Stimulated activated CD8-positive, alpha-beta memory T cell treated with anti-CD3 and anti-CD28 coated beads, Interleukin-4, amount 100 ng/mL, for 24 hours (primary cell): ENCODE measurements at regions not wholly inside any gene's neighbourhood (a gene's known extent, or its start where the extent isn't known, plus 50 kb on each side); places are given as distances from the start of the nearest gene placed in this dataset.

Experiments used
- DNase-seq: peaks from one replicate; pipeline ENCODE4 v3.0.0-alpha.2; 2020; ENCODE audit warnings: low read depth

- no peak for DNase-seq
These were observed 1053.0 kb downstream of the TUSC7 start for GRCh38 chr3:117762621-117763037.

- DNase-seq: no peak
These were observed 1054.0 kb downstream of the TUSC7 start for GRCh38 chr3:117763561-117763960.

DNA sequence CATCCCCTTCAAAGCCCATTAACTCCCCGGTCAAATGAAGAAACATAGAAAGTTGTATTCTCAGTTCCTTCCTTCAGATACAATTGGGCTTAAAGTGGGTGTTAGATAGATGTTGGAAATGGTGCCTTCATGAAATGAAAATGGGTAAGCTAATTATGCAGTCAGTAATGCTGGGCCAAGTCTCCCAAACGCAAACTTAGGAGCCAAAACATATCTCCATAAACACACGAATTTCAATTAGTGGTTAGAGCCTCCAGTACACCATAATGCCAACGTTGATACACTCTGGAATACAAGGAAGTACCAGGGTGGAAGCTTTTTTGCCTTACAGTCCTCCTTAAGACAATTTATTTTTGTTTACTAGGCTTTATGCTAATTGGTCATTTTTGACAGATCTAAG is 1059.0 kb downstream of the TUSC7 start:
- DNase-seq: no peak

- no peak for DNase-seq
These were observed 1064.6 kb downstream of the TUSC7 start for GRCh38 chr3:117774130-117774529.

DNA sequence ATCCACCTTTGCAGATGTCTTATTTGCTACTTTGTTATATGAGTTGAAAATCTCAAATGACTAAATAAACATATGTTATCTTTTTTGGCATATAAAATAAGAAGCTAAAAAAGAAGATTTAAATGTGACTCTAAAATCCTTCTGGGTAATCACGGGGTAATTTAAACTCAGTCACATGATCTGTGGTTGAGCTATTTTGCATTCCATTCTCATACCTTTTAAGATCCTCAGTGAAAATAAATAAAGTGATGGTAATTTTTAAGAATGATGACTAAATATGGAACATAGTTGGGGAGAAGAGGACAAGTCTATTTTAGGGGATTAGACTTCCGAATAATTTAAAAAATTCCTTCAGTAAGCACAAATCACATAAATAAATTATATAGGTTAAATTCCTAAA is 1076.8 kb downstream of the TUSC7 start:
- DNase-seq: no peak

GRCh38 chr3:117788061-117788460 is 1078.5 kb downstream of the TUSC7 start:
- DNase-seq: no peak

GRCh38 chr3:117788506-117788905 is 1078.9 kb downstream of the TUSC7 start:
- no peak for DNase-seq

GRCh38 chr3:117790235-117790987 is 1080.8 kb downstream of the TUSC7 start:
- DNase-seq: no peak

GRCh38 chr3:117793622-117794265 is 1084.2 kb downstream of the TUSC7 start:
- DNase-seq: no peak

- DNase-seq: no peak
These were observed 1088.6 kb downstream of the TUSC7 start for GRCh38 chr3:117798221-117798620.

GRCh38 chr3:117798687-117799386 is 1089.3 kb downstream of the TUSC7 start:
- DNase-seq: no peak

DNA sequence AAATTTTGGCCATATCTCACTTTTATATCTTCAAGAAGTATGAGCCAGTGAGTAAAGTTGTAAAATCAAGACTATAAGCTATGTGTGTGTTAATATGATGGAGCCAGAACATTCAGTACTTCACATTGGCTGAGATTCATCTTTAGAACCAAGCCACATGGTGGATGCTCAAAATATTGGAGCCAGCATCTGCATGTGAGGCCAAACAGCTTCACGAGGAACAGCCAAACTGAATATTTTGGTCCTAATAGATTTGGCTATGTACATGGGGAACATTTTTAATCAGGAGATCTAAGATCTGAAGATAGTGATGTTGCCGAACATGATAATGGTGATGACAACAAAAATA is 1089.8 kb downstream of the TUSC7 start:
- DNase-seq: no peak

DNA sequence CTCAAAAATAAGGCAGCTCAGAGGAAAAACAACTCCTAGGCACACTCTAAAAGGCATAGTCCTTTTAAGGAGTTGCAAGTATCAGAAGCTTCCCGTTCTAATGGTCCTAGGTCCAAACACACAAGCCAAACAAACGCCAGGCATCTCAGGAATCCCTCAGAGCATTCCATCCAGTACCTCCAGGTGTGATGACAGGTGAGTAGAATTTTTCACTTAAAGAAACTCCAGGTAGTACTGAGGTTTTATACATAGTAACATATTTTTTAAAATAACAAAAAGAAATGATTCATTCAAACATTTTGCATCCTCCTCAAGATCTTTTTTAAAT is 1092.3 kb downstream of the TUSC7 start:
- no peak for DNase-seq

DNA sequence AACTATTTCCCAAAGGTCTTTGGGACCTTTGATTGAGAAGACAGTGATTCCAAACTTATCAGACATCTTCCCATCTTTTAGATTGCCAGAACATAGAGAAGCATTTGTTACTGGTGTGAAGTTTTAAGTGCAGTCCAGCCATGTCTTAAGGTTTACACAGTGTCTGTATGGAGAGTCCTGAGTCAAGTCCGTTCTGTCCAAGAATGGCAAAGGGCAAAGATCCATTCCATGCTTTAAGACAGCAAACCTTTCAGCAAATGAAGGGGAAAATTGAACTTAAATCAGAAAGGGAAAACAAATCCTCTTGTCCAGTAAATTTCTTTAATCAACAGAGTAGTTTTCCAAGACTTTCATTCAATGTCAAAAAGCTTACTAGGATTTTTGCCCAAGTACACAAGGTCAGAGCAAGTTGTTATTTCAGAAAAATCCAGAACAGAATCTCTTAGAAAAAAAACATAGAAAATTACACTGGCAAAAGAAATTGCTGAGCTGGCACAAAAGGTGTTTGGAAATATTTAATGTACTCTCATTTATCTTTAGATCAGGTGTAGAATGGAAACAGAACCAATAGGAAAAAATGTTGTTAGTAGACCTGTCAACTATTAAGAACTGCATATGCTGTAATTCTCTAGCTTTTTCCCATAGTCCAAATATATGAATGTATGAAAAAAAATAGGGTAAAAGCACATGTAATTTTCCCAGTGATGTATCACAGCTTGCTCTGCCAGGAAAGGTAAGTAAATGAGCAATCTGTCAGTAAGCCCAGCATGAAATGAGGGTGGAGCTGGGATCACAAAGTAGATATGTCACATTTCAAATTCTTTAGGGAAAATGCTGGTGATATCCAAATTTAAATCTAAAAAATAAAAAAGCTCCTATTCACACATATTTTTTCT is 1099.9 kb downstream of the TUSC7 start:
- DNase-seq: no peak

GRCh38 chr3:117811786-117812185 is 1102.2 kb downstream of the TUSC7 start:
- DNase-seq: no peak

GRCh38 chr3:117814975-117815374 is 1105.4 kb downstream of the TUSC7 start:
- DNase-seq: no peak

- no peak for DNase-seq
These were observed 1107.5 kb downstream of the TUSC7 start for GRCh38 chr3:117817103-117817502.

GRCh38 chr3:117818592-117818991 is 1109.0 kb downstream of the TUSC7 start:
- DNase-seq: no peak

- no peak for DNase-seq
These were observed 1111.2 kb downstream of the TUSC7 start for GRCh38 chr3:117820658-117821299.

GRCh38 chr3:117822416-117822815 is 1112.8 kb downstream of the TUSC7 start:
- no peak for DNase-seq

DNA sequence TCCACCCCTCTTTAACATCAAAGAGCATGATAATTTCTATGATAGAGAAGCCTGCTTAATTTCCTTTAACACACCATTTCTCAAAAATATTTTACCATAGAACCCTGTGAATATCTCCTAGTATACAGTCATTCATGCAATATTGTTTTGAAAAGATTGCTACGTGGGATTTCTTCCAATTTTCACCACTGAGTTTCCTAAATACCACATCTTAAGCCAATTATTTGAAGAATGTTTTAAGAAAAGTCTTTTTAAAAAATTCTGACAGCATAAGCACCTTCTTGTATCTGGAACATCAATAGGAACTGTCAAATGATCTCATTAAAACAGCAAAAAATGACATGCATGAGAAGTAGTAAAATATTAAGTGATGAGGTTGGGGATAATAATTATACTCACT is 1126.7 kb downstream of the TUSC7 start:
- no peak for DNase-seq

GRCh38 chr3:117837391-117837790 is 1127.8 kb downstream of the TUSC7 start:
- no peak for DNase-seq
